Trophoblast cell (in vitro differentiated cells and primary cell): ENCODE measurements at regions not wholly inside any gene's neighbourhood (a gene's known extent, or its start where the extent isn't known, plus 50 kb on each side); places are given as distances from the start of the nearest gene placed in this dataset.
A peak's percentile ranks its signal among the peaks of the same experiment; 100 is the strongest.

Source experiments
- DNase-seq, 2 donors: peaks; one replicate each; pipeline ENCODE4 v3.0.0-alpha.2; 2016
- H2AFZ ChIP-seq: 2 replicates; pipeline ENCODE4 v1.6.1; 2013; ENCODE audit warnings: low read length, moderate library complexity, mild to moderate bottlenecking; ENCODE audit not compliant: insufficient read depth, poor library complexity
- H2AK5ac ChIP-seq: 2 replicates; pipeline ENCODE4 v1.6.1; 2013; ENCODE audit warnings: mild to moderate bottlenecking, low read length
- H2BK120ac ChIP-seq: 2 replicates; pipeline ENCODE4 v1.6.1; 2013; ENCODE audit warnings: low read length, mild to moderate bottlenecking, moderate library complexity; ENCODE audit not compliant: insufficient read depth, poor library complexity
- H2BK12ac ChIP-seq: 2 replicates; pipeline ENCODE4 v1.6.1; 2013; ENCODE audit warnings: mild to moderate bottlenecking, low read length, moderate library complexity
- H2BK5ac ChIP-seq: 2 replicates; pipeline ENCODE4 v1.6.1; 2013; ENCODE audit warnings: low read length, low read depth, moderate library complexity, mild to moderate bottlenecking; ENCODE audit not compliant: poor library complexity
- H3K14ac ChIP-seq: 2 replicates; pipeline ENCODE4 v1.6.1; 2013; ENCODE audit warnings: mild to moderate bottlenecking, low read length
- H3K18ac ChIP-seq: 2 replicates; pipeline ENCODE4 v1.6.1; 2013; ENCODE audit warnings: mild to moderate bottlenecking, low read length
- H3K23ac ChIP-seq: 2 replicates; pipeline ENCODE4 v1.6.1; 2013; ENCODE audit warnings: low read length
- H3K27ac ChIP-seq: 2 replicates; pipeline ENCODE4 v1.5.1; 2013; ENCODE audit warnings: low read depth, mild to moderate bottlenecking, inconsistent platforms, low read length, moderate library complexity
- H3K27me3 ChIP-seq: 2 replicates; pipeline ENCODE4 v1.6.1; 2013; ENCODE audit warnings: inconsistent platforms, mild to moderate bottlenecking, low read length, moderate library complexity; ENCODE audit not compliant: insufficient read depth
- H3K36me3 ChIP-seq, 2 experiments: 1 replicate in 1 of 2; 2 replicates in 1 of 2; pipeline ENCODE4 v1.6.1; 2013; ENCODE audit warnings: low read length in 2 of 2, mild to moderate bottlenecking in 2 of 2, moderate library complexity in 1 of 2; ENCODE audit not compliant: insufficient read depth in 2 of 2, control insufficient read depth in 1 of 2
- H3K4ac ChIP-seq: 2 replicates; pipeline ENCODE4 v1.6.1; 2013; ENCODE audit warnings: low read depth, mild to moderate bottlenecking, low read length, moderate library complexity
- H3K4me1 ChIP-seq, 2 experiments: 1 replicate in 1 of 2; 2 replicates in 1 of 2; pipeline ENCODE4 v1.6.1; 2013; ENCODE audit warnings: low read length in 2 of 2, mild to moderate bottlenecking in 2 of 2, moderate library complexity in 1 of 2; ENCODE audit not compliant: insufficient read depth in 2 of 2, control insufficient read depth in 1 of 2
- H3K4me2 ChIP-seq: 2 replicates; pipeline ENCODE4 v1.6.1; 2013; ENCODE audit warnings: inconsistent platforms, mild to moderate bottlenecking, low read length, moderate library complexity
- H3K4me3 ChIP-seq: 2 replicates; pipeline ENCODE4 v1.5.1; 2013; ENCODE audit warnings: mild to moderate bottlenecking, low read depth, low read length, inconsistent platforms
- H3K79me1 ChIP-seq: one replicate; pipeline ENCODE4 v1.6.1; 2013; ENCODE audit warnings: low read length
- H3K79me2 ChIP-seq: 2 replicates; pipeline ENCODE4 v1.6.1; 2013; ENCODE audit warnings: low read length, mild to moderate bottlenecking; ENCODE audit not compliant: control insufficient read depth, insufficient read depth, poor library complexity
- H3K9ac ChIP-seq: 2 replicates; pipeline ENCODE4 v1.6.1; 2013; ENCODE audit warnings: mild to moderate bottlenecking, low read length
- H3K9me3 ChIP-seq: 2 replicates; pipeline ENCODE4 v1.6.1; 2013; ENCODE audit warnings: low read depth, mild to moderate bottlenecking, control low read depth, inconsistent platforms, low read length; ENCODE audit not compliant: insufficient read depth
- H4K12ac ChIP-seq: 2 replicates; pipeline ENCODE4 v1.6.1; 2013; ENCODE audit warnings: low read depth, mild to moderate bottlenecking, low read length, moderate library complexity
- H4K8ac ChIP-seq: 2 replicates; pipeline ENCODE4 v1.6.1; 2013; ENCODE audit warnings: low read depth, mild to moderate bottlenecking, low read length, moderate library complexity
- H4K91ac ChIP-seq: one replicate; pipeline ENCODE4 v1.6.1; 2013; ENCODE audit warnings: low read depth, mild to moderate bottlenecking, low read length, moderate library complexity
- WGBS: extraction: QIAGEN DNeasy Blood & Tissue Kit; methylation state at CpG from one replicate; pipeline ENCODE4 v1.1.7; 2013; ENCODE audit warnings: missing lambda C conversion rate; ENCODE audit not compliant: insufficient read length, insufficient coverage; ENCODE audit errors: extremely low coverage; 5-methylcytosine and 5-hydroxymethylcytosine counted together

DNA sequence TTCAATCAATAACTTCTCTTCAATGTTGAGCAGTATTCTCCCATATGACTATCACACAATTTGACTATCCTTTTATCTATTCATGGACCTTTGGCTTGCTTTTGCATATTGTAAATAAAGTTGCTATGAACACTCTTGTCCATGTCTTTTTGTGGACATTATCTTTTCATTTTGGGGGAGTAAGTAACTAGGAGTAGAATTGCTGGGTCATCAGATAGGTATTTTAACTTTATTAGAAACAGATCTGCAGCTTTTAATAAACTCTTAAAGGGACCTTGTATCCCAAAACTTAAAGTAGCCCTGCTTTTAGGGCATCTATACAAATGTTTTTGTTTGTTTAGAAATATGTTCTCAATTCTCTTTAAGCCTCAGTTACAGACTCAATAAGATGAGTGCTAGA is 614.2 kb upstream of the CITED2 start:
- Histone ChIP-seq H3K9ac (no peak overlapping the region), H3K27me3 (no peaks in the 10 kb centered on the region), H4K91ac (no peak overlapping the region), H3K4me2 (no peak overlapping the region), H4K12ac (no peak overlapping the region), H3K4me3 (no peak overlapping the region), H2BK5ac (no peak overlapping the region), H2AK5ac (no peak overlapping the region), H3K9me3 (no peaks in the 10 kb centered on the region), H2AFZ (no peak overlapping the region), H3K79me1 (peaks cover 16% of the 10 kb centered on the region), H4K8ac (no peak overlapping the region), H3K23ac (no peak overlapping the region), H3K14ac (no peak overlapping the region), H2BK120ac (no peak overlapping the region), H2BK12ac (no peak overlapping the region), H3K79me2 (peaks cover 3% of the 10 kb centered on the region), H3K18ac (no peak overlapping the region), H3K27ac (no peak overlapping the region), H3K4me1 (peaks cover 6 to 11% of the 10 kb centered on the region in 2 experiments), H3K4ac (no peak overlapping the region), H3K36me3 (no peaks in the 10 kb centered on the region)
- no peak for DNase-seq

DNA sequence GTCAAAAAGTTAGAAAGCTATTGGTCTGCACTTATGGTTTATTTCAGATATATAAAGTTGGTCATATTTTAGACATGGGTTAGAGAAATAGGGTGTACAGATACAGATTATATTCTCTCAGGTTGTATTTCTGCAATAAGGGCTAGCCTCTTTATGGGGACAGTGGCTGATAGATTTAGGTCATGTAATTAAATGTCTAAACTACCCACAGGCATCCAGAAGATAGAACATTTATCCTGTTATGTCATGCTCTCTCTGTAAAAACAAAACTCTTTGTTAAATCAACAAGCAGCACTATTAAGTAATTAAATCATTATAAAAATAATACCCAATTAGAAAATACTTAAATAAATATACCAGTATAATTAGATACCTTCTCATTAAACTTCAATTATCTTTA is 612.6 kb upstream of the CITED2 start:
- Histone ChIP-seq H4K12ac (no peak overlapping the region), H2BK5ac (no peak overlapping the region), H3K9me3 (no peaks in the 10 kb centered on the region), H3K79me2 (peaks cover 3% of the 10 kb centered on the region), H2BK12ac (no peak overlapping the region), H3K14ac (no peak overlapping the region), H3K27ac (no peak overlapping the region), H3K18ac (no peak overlapping the region), H3K4me2 (no peak overlapping the region), H3K9ac (no peak overlapping the region), H3K36me3 (no peaks in the 10 kb centered on the region), H2BK120ac (no peak overlapping the region), H2AK5ac (no peak overlapping the region), H3K4ac (no peak overlapping the region), H3K4me1 (peaks cover 6 to 11% of the 10 kb centered on the region in 2 experiments), H4K8ac (no peak overlapping the region), H4K91ac (no peak overlapping the region), H3K79me1 (peaks cover 15% of the 10 kb centered on the region), H3K23ac (no peak overlapping the region), H2AFZ (no peak overlapping the region), H3K4me3 (no peak overlapping the region), H3K27me3 (no peaks in the 10 kb centered on the region)
- DNase-seq, result no peak

DNA sequence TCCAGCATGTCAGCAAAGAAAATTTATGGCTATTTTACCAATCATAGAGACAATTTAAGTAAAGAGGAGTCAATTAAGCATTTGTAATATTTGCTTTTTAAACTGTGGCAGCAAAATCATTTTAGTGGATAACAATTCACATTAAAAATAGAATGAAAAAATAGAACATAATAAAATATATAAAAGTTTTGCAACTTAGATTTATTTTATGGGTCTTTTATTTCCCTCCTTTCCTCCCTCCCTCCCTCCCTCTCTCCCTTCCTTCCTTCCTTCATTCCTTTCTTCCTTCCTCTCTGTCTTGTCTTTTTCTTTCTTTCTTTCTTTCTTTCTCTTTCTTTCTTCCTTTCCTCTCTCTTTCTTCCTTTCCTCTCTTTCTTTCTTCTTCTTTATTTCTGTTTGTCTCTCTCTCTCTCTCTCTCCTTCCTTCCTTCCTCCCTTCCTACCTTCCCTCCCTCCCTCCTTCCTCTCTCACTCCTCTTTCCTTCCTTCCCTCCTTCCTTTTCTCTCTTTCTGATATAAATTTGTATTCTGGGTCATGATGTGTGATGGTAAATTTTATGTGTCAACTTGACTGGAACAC is 610.9 kb upstream of the CITED2 start:
- H4K8ac ChIP-seq, result no peak overlapping the region
- no peak overlapping the region for H4K91ac ChIP-seq
- H3K27ac ChIP-seq, result peak overlapping the region; percentile 80
- H2AFZ ChIP-seq, result no peak overlapping the region
- H3K27me3 ChIP-seq, result no peaks in the 10 kb centered on the region
- H3K79me1 ChIP-seq, result peaks cover 15% of the 10 kb centered on the region
- H4K12ac ChIP-seq, result no peak overlapping the region
- H2BK120ac ChIP-seq, result peak overlapping the region; percentile 88
- no peak overlapping the region for H3K9ac ChIP-seq
- no peaks in the 10 kb centered on the region for H3K36me3 ChIP-seq
- H2BK12ac ChIP-seq, result peak overlapping the region; percentile 61
- H2BK5ac ChIP-seq, result no peak overlapping the region
- peaks cover 6 to 13% of the 10 kb centered on the region in 2 experiments for H3K4me1 ChIP-seq
- no peak overlapping the region for H3K4me2 ChIP-seq
- no peak overlapping the region for H3K4ac ChIP-seq
- no peak overlapping the region for H2AK5ac ChIP-seq
- no peak overlapping the region for H3K23ac ChIP-seq
- no peak overlapping the region for H3K18ac ChIP-seq
- H3K9me3 ChIP-seq, result no peaks in the 10 kb centered on the region
- no peak overlapping the region for H3K14ac ChIP-seq
- DNase-seq, result no peak
- H3K4me3 ChIP-seq, result no peak overlapping the region
- peaks cover 3% of the 10 kb centered on the region for H3K79me2 ChIP-seq

DNA sequence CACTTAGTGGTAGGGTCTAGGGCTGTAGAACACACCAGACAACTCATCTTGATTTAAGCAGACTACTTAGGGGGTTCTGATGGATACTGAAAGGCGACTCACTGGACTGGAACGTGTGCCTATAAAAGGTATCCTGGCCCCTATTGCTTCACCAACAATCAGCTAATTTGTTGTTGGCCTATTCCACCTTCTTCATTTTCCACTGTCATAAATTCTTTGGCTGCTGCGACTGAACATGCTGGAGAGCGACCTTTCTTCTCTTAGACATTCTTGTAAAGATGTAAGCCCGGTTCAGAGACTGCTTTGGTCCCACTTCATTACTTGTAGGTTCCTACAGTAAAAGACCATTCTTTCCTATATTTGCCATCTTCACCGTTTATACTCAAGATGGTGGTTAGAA is 609.9 kb upstream of the CITED2 start:
- Histone ChIP-seq H3K23ac (no peak overlapping the region), H3K4ac (peak overlapping the region; percentile 67), H2BK5ac (peak overlapping the region; percentile 82), H3K27ac (peak overlapping the region; percentile 80), H2AFZ (no peak overlapping the region), H3K4me2 (no peak overlapping the region), H3K79me2 (peaks cover 5% of the 10 kb centered on the region), H3K4me3 (no peak overlapping the region), H2BK12ac (peak overlapping the region; percentile 92), H3K36me3 (no peaks in the 10 kb centered on the region), H3K27me3 (no peaks in the 10 kb centered on the region), H3K9me3 (no peaks in the 10 kb centered on the region), H4K91ac (peak overlapping the region; percentile 81), H3K4me1 (peaks cover 8 to 16% of the 10 kb centered on the region in 2 experiments), H3K18ac (no peak overlapping the region), H2BK120ac (peak overlapping the region; percentile 81), H2AK5ac (peak overlapping the region; percentile 62), H4K8ac (peak overlapping the region; percentile 61), H3K79me1 (peaks cover 17% of the 10 kb centered on the region), H3K14ac (peak overlapping the region; percentile 75), H3K9ac (no peak overlapping the region), H4K12ac (no peak overlapping the region)
- peak; percentile 50 to 85 for DNase-seq
- WGBS, result no CpG with 5 or more reads among the region's 6 CpGs
